Activated T-cell treated with anti-CD3 and anti-CD28 coated beads, Interleukin-2, amount 50 U/mL, for 4 hours (primary cell): ENCODE measurements at regions not wholly inside any gene's neighbourhood (a gene's known extent, or its start where the extent isn't known, plus 50 kb on each side); places are given as distances from the start of the nearest gene placed in this dataset.

Source experiments
- ATAC-seq, 2 donors: fragments of 200-7000 bp; cut with Tn5 transposase; one replicate each; pipeline ENCODE4 v1.10.0; 2021
- DNase-seq: peaks from one replicate; pipeline ENCODE4 v3.0.0-alpha.2; 2020
- H3K27me3 Mint-ChIP-seq: one replicate; pipeline ENCODE4 v1.8.0; 2021; ENCODE audit warnings: low read depth, mixed read lengths
- H3K36me3 Mint-ChIP-seq: one replicate; pipeline ENCODE4 v1.8.0; 2022; ENCODE audit warnings: mixed read lengths; ENCODE audit not compliant: insufficient read depth
- H3K4me1 Mint-ChIP-seq: one replicate; pipeline ENCODE4 v1.8.0; 2021; ENCODE audit warnings: low read depth, mixed read lengths
- H3K4me3 Mint-ChIP-seq: one replicate; pipeline ENCODE4 v1.8.0; 2021; ENCODE audit warnings: mild to moderate bottlenecking, moderate library complexity, mixed read lengths
- H3K9me3 Mint-ChIP-seq: one replicate; pipeline ENCODE4 v1.8.0; 2021; ENCODE audit warnings: mixed read lengths

DNA sequence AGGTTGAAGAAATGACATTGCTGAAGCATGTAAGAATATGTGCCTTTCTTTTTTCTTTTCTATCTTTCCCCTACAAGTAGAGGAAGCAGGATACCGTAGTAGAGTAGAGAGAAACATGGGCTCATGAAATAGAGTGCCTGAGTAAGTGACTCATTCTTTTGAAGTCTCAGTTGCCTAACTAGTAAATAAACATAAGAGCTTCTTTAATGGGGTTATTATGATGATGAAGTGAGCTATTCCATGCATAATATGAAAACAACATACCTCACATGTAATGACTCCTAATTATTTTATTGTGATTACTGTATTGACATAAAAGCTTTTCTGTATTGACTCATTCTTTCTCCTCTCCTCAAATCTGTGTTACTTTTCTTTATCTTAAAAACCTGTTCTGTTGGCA lies 1538.2 kb downstream of the TECRL start:
- Mint-ChIP-seq H3K27me3 (no peaks in the 10 kb centered on the region), H3K36me3 (no peaks in the 10 kb centered on the region), H3K9me3 (peaks cover 19% of the 10 kb centered on the region), H3K4me3 (no peak overlapping the region), H3K4me1 (no peaks in the 10 kb centered on the region)
- no peak for ATAC-seq
- DNase-seq: no peak

DNA sequence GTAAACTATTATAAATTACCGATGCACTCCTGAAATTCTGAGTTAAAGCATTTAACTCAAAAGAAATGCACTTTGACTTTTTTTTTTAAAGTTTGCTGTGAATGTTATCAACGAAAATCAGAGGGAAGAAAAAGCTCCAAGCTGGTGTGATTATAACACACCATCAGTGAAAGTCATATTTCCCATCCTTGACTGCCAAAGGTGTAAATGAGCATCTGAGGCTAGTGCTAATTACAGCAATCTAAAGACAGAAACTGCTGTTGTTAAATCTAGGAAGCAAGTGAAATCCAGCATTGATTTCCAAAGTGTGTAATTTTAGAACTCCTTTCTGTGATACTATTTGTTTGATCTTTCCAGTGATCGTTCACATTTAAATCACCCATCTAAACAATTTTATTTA lies 1538.8 kb downstream of the TECRL start:
- no peak for DNase-seq
- no peak for ATAC-seq
- peaks cover 20% of the 10 kb centered on the region for H3K9me3 Mint-ChIP-seq
- H3K4me3 Mint-ChIP-seq: no peak overlapping the region
- H3K36me3 Mint-ChIP-seq: no peaks in the 10 kb centered on the region
- H3K4me1 Mint-ChIP-seq: no peaks in the 10 kb centered on the region
- no peaks in the 10 kb centered on the region for H3K27me3 Mint-ChIP-seq

DNA sequence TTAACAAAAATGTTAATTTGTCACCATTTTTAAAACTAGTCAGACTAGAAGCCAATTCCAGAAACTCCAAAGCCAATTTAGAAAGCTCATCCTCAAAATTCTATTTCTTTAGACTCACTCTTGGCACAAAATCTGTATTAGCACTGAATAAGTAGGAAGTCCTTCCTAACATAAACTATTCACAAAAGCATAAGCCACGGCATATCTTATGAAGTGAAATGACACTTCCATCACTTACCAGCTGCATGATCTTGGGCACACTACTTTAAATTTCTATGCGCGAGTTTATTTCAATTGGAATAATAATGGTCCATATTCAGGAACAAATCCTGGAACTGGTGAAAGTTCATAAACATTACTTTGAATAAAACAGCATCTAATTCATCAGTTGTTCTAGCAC lies 1544.0 kb downstream of the TECRL start:
- Mint-ChIP-seq H3K4me3 (no peak overlapping the region), H3K36me3 (no peaks in the 10 kb centered on the region), H3K9me3 (peaks cover 4% of the 10 kb centered on the region), H3K4me1 (no peaks in the 10 kb centered on the region), H3K27me3 (no peaks in the 10 kb centered on the region)
- ATAC-seq (no peak), DNase-seq (no peak)

DNA sequence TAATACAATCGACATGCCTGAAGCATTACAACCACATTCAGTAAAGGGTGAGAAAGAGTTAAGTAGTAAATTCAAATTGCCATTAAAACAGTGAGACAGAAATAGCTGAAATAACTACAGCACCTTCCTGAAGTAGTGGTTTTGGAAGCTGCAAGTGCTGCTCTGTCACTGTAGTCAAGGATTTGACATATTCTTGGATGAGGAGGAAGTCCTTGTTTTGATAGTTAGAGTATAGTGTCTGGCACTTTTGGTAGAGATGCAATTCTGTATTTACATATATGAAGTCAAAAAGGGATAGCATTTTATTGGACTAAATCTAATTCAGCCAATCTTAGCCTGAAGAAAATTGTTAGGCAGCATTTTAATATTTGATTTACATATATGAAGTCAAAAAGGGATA lies 1559.6 kb downstream of the TECRL start:
- DNase-seq (no peak), ATAC-seq (no peak)
- Mint-ChIP-seq H3K36me3 (no peaks in the 10 kb centered on the region), H3K9me3 (peaks cover 4% of the 10 kb centered on the region), H3K4me3 (no peak overlapping the region), H3K4me1 (no peaks in the 10 kb centered on the region), H3K27me3 (no peaks in the 10 kb centered on the region)

DNA sequence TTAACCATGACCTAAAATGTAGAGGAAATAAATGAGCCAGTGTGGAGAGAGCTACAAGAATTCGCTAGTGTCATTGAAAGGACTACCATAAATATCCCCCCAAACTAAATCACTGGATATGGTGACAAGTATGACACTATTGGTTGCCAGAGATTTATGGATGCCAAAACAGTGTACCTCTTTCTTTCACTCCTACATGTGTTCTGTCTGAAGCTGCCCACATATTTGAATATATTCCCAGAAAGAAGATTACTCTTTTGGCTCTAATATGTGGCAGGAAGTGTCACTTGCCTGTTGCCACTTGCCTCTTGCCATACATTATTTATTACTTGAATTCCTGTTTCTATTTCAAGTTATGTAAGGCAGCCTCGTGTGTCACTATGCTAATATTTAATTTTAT lies 1573.6 kb downstream of the TECRL start:
- Mint-ChIP-seq H3K27me3 (no peaks in the 10 kb centered on the region), H3K36me3 (no peaks in the 10 kb centered on the region)

DNA sequence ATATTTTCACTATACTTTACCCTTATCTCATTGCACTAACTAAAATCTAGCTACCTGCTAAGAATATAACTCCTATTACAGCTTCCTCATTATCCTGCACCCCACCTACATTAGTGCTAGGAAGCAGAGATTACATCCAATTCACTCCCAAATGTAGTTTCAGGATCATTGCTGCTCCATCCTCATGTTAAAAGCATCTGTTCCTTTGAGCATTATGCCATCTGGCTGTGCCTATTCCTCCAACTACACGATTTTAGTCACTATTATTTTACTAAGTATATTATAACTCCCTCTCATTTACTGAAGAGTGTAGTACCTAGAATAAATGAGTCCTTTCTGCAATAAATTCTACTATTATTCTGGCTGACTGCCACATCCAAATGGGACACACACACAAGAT lies 1586.9 kb downstream of the TECRL start:
- ATAC-seq (no peak), DNase-seq (no peak)
- H3K4me3 Mint-ChIP-seq: no peak overlapping the region
- H3K27me3 Mint-ChIP-seq: no peaks in the 10 kb centered on the region
- no peaks in the 10 kb centered on the region for H3K36me3 Mint-ChIP-seq
- H3K4me1 Mint-ChIP-seq: no peaks in the 10 kb centered on the region
- peaks cover 28% of the 10 kb centered on the region for H3K9me3 Mint-ChIP-seq

More for the DNA sequence above, 1573.6 kb downstream of the TECRL start:
- DNase-seq (no peak), ATAC-seq (no peak)
- H3K4me1 Mint-ChIP-seq: no peaks in the 10 kb centered on the region
- peaks cover 31% of the 10 kb centered on the region for H3K9me3 Mint-ChIP-seq
- H3K4me3 Mint-ChIP-seq: no peak overlapping the region

DNA sequence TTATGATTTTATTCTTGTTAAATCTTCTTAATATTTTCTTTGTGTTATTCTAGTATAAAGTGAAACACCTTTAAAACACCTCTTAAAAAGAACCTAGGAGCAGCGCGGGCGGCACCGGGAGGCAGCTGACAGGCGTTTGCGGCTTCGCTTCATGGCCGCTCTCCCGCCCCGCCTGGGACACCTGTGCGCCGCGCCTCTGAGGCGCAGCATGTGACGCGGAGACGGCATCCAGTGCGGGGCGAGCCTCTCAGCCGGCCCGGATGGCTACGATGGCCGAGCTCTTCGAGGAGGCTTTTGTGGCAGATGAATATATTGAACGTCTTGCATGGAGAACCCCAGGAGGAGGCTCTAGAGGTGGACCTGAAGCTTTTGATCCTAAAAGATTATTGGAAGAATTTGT lies 1592.7 kb downstream of the TECRL start:
- DNase-seq: no peak
- no peaks in the 10 kb centered on the region for H3K4me1 Mint-ChIP-seq

DNA sequence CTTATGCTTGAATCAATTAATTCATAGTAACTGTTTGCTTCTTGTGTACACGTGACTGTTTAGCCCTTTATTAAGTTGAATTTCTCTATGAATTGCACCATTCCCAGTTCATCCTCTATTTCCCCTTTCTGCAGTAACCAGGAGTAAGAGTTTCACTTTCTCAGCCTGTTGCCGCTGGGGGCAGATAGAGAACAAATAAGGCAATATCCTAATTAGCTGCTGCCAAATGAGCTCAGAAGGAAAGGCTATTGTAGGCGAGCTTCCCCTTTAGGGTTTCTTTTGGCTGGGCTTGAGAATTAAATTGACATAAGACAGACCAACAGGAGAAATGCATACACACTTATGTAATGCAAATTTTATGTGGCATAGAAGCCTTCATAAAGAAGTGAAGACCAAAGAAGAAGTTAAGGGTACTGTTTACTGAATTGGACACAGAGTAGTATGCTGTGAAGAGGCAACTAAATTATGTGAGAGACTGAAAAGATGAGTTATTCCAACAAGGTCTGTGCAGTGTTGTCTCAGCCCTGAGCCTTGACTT lies 1594.7 kb downstream of the TECRL start:
- DNase-seq (no peak), ATAC-seq (no peak)
- Mint-ChIP-seq H3K4me1 (no peaks in the 10 kb centered on the region), H3K36me3 (no peaks in the 10 kb centered on the region), H3K4me3 (no peak overlapping the region), H3K9me3 (peaks cover 12% of the 10 kb centered on the region), H3K27me3 (no peaks in the 10 kb centered on the region)

More for the DNA sequence above, 1592.7 kb downstream of the TECRL start:
- Mint-ChIP-seq H3K27me3 (no peaks in the 10 kb centered on the region), H3K9me3 (peaks cover 15% of the 10 kb centered on the region), H3K4me3 (no peak overlapping the region), H3K36me3 (no peaks in the 10 kb centered on the region)
- ATAC-seq: no peak

DNA sequence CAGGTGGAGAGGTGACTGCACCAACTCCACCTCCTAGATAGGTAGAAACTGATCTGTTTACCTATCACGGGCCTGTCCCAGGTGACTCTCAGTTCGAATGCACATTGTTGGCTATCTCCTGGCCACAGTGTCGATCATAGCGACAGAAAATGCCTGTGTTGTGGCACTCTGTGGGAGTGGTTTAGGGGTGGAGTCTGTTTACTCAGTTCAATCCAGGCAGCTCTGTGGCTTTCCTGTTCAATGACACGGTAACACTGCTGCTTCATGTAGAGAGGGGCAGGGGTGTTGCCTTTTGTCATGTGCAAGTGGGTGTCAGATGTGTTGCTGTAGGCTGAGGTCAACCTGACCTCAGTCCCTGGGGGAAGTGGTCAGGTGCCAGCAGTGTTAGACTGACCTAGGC lies 1602.4 kb downstream of the TECRL start:
- H3K27me3 Mint-ChIP-seq: no peaks in the 10 kb centered on the region
- DNase-seq (no peak), ATAC-seq (no peak)
- no peaks in the 10 kb centered on the region for H3K36me3 Mint-ChIP-seq
- H3K4me3 Mint-ChIP-seq: no peak overlapping the region
- H3K4me1 Mint-ChIP-seq: no peaks in the 10 kb centered on the region
- peaks cover 13% of the 10 kb centered on the region for H3K9me3 Mint-ChIP-seq

DNA sequence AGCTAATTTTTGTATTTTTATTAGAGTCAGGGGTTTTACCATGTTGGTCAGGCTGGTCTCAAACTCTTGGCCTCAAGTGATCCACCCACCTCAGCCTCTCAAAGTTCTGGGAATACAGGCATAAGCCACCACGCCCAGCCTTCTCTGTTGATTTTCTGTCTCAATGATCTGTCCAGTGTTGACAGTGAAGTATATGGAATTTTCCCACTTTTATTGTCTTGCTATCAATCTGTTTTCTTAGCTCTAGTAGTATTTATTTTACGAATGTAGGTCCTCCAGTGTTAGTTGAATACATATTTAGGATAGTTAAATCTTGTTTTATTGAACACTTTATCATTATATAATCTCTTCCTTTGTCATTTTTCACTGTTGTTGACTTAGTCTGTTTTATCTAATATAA lies 1603.9 kb downstream of the ADGRL3 start:
- peaks cover 13% of the 10 kb centered on the region for H3K9me3 Mint-ChIP-seq
- H3K4me1 Mint-ChIP-seq: no peaks in the 10 kb centered on the region
- no peaks in the 10 kb centered on the region for H3K27me3 Mint-ChIP-seq
- H3K36me3 Mint-ChIP-seq: no peaks in the 10 kb centered on the region
- ATAC-seq (no peak), DNase-seq (no peak)
- no peak overlapping the region for H3K4me3 Mint-ChIP-seq

DNA sequence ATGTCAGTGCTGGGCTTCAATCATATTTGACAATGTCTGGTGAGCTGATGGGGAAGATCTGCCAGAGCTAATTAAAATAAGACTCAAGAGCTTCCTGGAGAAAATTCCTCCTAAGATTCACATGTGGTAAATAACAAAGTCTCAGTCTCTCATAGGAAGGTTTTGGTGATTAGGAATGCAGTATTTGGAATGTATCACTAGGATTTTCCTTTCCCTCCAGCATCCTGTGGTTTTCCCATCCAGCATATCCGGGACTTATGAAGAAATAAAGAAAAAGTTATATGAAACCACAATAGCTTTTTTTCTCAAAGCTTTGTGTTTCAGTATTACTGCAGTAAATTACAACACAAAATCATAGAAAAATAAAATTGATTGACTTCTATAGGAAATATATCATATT lies 1597.1 kb downstream of the ADGRL3 start:
- DNase-seq (no peak), ATAC-seq (no peak)
- peaks cover 8% of the 10 kb centered on the region for H3K9me3 Mint-ChIP-seq
- no peak overlapping the region for H3K4me3 Mint-ChIP-seq
- no peaks in the 10 kb centered on the region for H3K4me1 Mint-ChIP-seq
- H3K36me3 Mint-ChIP-seq: no peaks in the 10 kb centered on the region
- H3K27me3 Mint-ChIP-seq: no peaks in the 10 kb centered on the region

DNA sequence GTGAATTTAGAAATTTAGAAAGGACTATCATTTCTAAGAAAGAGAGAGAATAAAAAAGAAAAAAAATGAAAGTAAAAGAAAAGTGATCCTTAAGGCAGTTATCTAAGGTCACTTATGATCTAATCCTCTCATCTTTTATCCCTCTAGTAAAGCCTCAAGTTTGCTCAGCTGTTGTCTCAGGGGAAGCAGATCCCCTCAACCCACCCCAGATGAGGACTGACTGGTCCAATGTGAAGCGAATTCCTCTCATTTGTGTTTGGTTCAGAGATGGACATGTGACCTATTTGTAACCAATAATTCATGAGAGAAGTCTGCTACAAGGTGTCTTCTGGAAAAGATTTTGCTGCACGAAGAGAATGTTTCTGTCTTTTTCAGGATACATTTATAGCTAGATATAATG lies 1591.3 kb downstream of the ADGRL3 start:
- DNase-seq: no peak
- no peaks in the 10 kb centered on the region for H3K27me3 Mint-ChIP-seq
- H3K4me3 Mint-ChIP-seq: no peak overlapping the region
- no peaks in the 10 kb centered on the region for H3K36me3 Mint-ChIP-seq
- H3K9me3 Mint-ChIP-seq: peaks cover 14% of the 10 kb centered on the region
- no peak for ATAC-seq
- H3K4me1 Mint-ChIP-seq: no peaks in the 10 kb centered on the region

DNA sequence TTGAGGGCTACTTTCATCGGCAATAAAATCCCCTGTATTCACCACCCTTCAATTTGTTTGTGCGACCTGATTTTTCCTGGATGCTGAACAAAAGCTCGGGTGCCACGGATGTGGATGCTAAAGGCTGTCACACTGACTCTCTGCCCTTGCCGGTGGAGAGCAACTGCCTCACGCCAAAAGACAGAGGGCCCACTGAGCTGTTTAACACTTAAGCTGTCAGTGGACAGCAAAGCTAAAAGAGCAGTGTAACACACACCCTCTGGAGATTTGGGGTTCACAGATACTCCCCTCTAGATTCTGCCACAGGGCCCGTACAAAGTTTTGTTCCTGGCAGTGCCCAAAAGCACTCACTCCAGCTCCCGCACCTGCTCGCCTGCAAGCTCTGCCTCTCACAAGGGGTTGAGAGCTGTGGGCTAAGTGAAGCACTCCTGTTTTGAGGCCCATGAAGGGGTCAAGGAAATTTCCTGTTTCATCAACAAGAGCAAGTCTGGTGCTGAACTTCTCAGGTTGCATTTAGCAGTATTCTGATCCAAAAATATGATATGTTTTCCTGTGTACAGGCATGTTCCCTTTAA lies 1571.9 kb downstream of the ADGRL3 start:
- H3K27me3 Mint-ChIP-seq: no peaks in the 10 kb centered on the region
- ATAC-seq (no peak), DNase-seq (no peak)
- H3K9me3 Mint-ChIP-seq: peaks cover 18% of the 10 kb centered on the region
- no peaks in the 10 kb centered on the region for H3K4me1 Mint-ChIP-seq
- H3K36me3 Mint-ChIP-seq: no peaks in the 10 kb centered on the region
- H3K4me3 Mint-ChIP-seq: no peak overlapping the region

DNA sequence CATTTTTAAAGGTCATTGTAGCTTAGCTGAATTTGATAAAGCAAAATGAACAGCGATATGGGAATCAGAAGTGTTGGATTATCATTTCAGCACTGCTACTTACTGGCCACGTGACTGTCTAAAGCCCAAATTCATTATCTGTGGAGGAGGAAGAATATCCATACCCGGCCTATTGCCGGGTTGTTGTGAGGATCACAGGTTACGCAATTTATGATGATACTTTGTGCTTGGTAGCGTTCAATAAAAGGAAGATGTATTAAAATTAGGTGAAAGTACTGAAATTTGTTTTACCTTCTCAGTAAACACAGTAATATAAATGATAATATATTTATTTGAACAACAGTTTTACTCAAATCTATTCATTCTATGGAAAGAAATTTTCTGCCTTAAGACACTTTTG lies 1540.2 kb downstream of the ADGRL3 start:
- no peaks in the 10 kb centered on the region for H3K36me3 Mint-ChIP-seq
- H3K27me3 Mint-ChIP-seq: no peaks in the 10 kb centered on the region
- ATAC-seq (no peak), DNase-seq (no peak)
- H3K4me1 Mint-ChIP-seq: no peaks in the 10 kb centered on the region
- H3K4me3 Mint-ChIP-seq: no peak overlapping the region
- H3K9me3 Mint-ChIP-seq: peaks cover 5% of the 10 kb centered on the region

DNA sequence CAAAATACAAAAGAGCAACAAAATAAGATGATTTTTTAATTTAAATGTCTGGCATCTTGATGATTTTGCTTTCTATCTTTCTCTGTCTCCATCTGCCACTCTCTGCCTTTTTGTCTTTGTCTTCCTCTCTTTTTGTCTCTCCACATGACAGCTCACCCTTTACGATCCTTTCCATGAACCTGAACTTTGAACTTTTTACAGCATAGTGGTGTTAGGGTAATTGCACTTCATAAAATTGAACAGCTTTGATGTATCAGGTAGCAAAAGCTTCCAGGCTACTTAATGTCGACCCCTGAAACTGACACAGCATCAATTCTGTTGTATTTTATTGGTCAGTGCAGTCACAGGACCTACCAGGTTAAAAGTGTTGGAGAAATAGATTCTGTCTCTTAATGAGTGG lies 1517.0 kb downstream of the ADGRL3 start:
- Mint-ChIP-seq H3K27me3 (no peaks in the 10 kb centered on the region), H3K4me3 (no peak overlapping the region), H3K36me3 (no peaks in the 10 kb centered on the region), H3K9me3 (peaks cover 17% of the 10 kb centered on the region), H3K4me1 (no peaks in the 10 kb centered on the region)
- DNase-seq (no peak), ATAC-seq (no peak)

DNA sequence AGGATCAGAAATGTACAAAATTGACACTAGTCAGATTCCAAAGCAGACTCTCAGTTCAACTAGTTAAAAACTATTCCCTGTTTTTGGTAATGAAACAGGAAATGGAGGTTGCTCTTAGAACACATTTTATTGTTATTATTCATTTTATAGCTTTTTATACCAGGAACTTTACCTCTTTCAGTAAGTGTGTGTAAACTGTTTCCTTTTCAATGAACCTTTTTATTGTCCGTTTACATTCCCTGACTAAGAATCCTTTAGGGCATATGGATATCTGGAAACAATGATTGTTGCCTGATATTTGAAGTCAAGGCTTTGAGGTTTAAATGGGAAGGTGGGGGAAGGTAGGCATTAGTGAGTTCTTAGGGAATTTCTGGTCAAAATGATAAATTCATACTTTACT lies 1511.4 kb downstream of the ADGRL3 start:
- no peaks in the 10 kb centered on the region for H3K27me3 Mint-ChIP-seq
- H3K36me3 Mint-ChIP-seq: no peaks in the 10 kb centered on the region
- ATAC-seq: no peak
- H3K9me3 Mint-ChIP-seq: peaks cover 30% of the 10 kb centered on the region
- no peak for DNase-seq
- H3K4me1 Mint-ChIP-seq: no peaks in the 10 kb centered on the region
- H3K4me3 Mint-ChIP-seq: no peak overlapping the region
